ENCODE measurements at regions not wholly inside any gene's neighbourhood (a gene's known extent, or its start where the extent isn't known, plus 50 kb on each side); places are given as distances from the start of the nearest gene placed in this dataset.

DNA sequence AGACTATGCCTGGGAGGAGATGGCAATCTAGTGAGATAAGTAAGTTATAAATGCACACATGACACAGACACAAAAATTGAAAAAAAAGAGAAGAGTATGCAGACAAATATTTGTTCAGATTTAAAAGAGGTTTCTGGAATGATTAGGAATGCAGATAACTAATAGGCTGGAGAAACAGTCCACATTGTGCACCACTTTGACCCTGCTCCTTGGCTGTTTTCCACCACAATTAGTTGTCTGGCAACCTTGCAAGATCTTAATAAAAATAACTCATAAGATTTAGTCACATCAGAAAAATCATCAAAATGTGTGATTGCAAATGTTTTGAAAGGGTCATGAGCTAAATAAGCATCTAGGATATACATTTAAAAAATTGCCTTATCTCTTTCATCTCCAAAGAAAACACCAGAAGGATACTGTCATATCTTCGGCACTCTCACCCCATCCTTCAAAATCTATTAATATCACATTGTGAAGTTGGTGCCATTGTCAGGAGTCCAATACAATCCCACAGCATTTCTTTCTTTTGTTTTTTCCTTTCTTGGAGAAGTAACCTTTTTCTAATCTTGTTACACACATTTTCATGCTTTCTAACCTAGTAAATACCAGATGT is 153.7 kb upstream of the KCNMB2 start:
- TF ChIP-seq, protein P1, sequence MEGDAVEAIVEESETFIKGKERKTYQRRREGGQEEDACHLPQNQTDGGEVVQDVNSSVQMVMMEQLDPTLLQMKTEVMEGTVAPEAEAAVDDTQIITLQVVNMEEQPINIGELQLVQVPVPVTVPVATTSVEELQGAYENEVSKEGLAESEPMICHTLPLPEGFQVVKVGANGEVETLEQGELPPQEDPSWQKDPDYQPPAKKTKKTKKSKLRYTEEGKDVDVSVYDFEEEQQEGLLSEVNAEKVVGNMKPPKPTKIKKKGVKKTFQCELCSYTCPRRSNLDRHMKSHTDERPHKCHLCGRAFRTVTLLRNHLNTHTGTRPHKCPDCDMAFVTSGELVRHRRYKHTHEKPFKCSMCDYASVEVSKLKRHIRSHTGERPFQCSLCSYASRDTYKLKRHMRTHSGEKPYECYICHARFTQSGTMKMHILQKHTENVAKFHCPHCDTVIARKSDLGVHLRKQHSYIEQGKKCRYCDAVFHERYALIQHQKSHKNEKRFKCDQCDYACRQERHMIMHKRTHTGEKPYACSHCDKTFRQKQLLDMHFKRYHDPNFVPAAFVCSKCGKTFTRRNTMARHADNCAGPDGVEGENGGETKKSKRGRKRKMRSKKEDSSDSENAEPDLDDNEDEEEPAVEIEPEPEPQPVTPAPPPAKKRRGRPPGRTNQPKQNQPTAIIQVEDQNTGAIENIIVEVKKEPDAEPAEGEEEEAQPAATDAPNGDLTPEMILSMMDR (conservative IDR thresholded peaks at IDR 0.05): no peak
- no peak for TF ChIP-seq ZFX (IDR thresholded peaks at IDR 0.05)

All from C4-2B (cell line).